SW480 (cell line): ENCODE measurements at regions not wholly inside any gene's neighbourhood (a gene's known extent, or its start where the extent isn't known, plus 50 kb on each side); places are given as distances from the start of the nearest gene placed in this dataset.
A peak's percentile ranks its signal among the peaks of the same experiment; 100 is the strongest.

Experiments
- DNase-seq: peaks from one replicate; pipeline ENCODE4 v3.0.0-alpha.2; 2016; ENCODE audit warnings: low spot score

DNA sequence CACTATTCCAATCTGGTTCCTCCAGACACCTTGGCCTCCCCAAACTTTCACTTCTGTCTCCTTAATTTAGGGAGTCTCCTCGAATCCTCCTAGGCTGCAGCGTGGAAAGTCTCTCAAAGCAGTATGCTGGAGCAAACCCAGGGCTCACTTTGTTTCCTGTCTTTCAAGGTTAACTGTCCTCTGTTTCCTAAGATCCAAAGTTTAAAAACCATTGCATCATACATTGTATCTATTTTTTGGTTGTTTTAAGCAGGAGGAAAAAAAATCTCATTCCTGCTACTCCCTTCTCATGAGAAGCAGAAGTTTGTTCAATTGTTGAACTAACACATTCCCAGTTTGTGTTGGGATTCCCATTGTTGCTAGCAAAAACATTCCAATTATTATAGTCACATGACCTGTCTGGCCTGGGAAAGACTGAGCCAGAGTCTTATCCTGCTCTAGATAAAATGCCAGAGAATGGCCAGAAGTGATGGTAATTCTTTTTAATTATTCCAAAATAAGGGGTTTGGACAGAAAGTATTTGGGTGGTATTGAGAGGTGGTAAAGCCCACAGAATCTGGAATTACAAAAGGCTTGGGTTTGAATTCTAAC, 67.3 kb downstream of the HSPB8 start:
- no peak for DNase-seq

DNA sequence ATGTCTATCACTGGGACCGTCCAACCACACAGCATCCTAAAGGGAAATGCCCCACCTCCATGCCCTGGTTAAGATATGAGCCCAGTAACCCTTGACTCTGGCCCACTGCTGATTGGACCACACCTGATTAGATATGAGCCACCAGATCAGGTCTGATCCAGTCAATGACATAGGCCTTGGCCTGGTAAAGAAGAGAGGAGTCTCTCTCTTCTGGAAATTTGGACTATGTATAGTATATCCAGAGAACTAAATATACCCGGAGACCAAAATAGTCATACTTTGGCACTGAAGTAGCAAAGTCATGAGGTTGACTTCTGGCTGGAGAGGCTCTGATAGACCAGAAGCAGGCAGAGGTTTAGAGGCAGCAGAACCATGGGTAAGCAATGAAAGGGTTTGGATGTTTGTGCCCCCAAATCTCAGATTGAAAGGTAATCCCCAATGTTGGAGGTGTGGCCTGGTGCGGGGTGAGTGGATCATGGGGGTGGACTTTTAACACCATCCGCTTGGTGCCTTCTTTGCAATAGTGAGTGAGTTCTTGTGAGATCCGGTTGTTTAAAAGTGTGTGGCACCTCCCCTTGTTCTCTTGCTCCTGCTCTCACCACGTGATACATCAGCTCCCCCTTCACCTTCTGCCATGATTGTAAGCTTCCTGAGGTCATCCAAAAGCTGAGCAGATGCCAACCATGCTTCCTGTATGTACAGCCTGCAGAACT, 68.4 kb downstream of the HSPB8 start:
- DNase-seq: no peak

DNA sequence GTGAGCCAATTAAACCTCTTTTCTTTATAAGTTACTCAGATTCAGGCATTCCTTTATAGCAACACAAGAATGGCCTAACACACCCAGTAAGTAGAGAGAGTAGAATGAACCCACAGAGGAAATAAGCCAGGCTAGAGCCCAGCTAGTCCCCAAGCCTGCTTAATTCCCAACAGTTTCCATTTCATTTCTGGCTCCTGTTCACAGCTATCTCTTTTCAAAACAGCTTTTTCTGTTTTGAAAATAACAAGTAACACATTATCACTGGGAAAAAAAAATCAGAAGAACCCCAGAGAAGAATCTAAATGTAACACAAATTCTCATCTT, 69.0 kb downstream of the HSPB8 start:
- no peak for DNase-seq

DNA sequence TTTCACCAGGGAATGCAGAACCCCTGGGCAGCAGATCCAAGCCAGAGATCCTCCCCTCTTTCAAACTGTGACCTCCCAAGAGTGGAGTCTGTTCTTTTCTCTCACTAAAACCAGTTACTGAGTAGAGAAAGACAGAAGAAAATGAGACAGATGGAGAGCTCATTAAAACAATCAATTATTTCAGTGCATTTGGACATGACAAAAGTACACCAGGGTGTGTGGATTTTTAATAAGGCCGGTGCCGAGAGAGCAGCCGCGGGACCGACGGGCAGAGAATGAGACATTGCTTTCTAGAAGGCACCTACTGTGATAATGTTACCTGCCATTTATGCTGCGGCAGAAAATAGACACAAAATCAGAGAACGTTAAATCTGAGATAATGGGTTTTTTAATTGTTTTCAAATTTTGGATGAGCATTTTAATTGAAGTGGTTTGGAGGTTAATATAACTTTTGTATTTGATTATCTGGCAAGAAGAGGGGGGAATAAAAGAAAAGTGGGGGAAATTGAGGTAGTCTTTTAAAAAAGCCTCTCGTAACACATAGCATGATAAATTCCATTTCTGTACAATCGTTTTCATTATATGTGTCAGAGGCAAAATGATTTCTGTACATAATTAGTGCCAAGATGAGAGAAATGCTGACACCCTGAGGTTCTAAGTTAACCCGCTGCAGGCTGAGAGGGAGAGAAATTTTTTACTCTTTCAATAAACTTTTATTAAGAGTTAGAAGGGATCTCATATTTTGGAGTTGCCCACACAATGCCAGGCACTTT, 70.8 kb downstream of the HSPB8 start:
- no peak for DNase-seq

GRCh38 chr12:119255314-119255713, 76.6 kb downstream of the HSPB8 start:
- DNase-seq: no peak

DNA sequence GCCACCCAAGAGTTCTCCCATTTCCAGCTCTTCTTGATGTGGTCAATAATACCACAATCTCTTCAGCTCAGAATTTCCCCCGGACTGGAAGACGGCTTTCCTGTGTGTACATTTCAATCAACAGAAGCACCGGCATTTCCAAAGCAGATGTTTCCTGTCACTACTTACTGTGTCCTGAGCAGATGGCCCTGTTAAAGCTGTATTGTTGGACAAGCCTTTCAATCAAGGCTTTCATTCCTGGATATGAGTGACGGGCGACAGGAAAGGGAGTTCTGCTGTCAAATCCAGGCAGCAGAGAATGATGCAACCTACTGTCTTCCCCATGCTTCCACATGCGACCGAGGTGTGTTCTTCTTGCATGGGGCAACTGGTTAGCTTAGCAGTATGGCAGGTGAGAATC, 76.4 kb upstream of the CCDC60 start:
- DNase-seq: peak; percentile 31

DNA sequence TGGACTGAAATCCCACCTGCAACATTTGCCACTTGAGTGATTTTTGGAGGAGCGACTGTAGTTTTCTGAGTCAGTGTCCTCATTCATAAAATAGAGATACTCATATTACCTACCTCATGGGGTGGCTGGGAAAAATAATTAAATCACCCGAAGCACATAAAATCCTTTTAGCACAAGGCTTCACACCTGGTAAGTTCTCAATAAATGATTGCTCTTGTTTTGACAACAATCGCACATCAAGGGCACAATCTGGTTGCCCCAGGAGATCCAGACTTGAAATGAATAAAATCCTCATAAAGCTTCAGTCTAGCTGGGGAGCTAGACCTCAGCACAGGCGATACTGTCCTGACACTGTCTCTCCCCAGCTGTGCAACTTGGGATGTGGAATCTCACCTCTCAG, 76.0 kb upstream of the CCDC60 start:
- DNase-seq: no peak

DNA sequence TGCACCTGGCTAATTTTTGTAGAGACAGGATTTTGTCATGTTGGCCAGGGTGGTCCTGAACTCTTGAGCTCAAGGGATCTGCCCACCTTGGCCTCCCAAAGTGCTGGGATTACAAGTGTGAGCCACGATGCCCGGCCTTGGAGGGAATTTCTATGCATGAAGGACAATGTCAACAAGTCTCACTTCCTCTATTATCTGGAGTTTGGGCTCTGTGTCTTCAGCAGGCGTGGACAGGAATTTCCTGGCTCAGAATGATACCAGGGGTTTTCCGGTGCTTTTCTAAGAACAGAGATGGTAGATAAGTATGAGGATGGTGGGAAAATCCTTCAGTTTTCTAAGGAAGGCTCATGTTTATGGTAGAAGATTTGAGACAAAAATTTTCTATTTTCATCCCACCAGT, 75.0 kb upstream of the CCDC60 start:
- no peak for DNase-seq

DNA sequence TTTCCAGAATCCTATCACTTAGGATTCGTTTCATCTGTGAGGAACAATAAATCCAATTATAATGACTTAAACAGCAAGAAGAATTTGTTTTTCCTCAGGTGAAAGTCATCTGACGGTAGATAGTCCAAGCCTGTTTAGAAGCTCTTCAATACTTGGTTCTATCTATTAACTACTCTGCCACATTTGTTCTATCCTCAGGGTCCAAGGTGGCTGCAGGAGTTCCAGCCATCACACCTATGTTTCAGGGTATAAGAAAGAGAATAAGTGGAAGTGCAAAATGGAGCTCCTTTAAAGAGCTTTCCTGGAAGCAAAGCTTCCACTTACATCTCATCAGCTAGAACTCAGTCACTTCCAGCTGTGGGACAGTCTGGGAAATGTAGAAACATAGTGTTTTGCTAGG, 72.1 kb upstream of the CCDC60 start:
- DNase-seq: no peak

DNA sequence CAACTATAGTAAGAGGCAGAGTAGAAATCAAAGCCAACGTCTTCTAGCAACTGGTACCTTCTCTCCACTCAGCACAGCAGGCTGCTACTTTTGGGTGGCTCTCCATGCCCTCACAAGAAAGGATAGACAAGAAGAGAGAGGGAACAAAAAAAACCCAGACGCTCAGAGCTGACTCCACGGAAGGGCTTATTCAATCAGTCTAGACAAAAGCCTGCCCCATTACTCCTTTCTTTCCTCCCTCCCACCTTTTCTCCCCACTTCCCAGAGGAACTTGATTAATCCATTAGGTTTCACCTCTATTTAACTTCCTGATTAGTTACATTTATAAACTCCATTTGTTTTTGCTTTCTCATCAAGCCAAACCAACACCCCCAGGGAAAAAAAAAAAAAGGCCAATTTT, 71.1 kb upstream of the CCDC60 start:
- no peak for DNase-seq

- DNase-seq: no peak
Measured at GRCh38 chr12:119266963-119267362, 67.6 kb upstream of the CCDC60 start.

GRCh38 chr12:119274636-119275065, 59.9 kb upstream of the CCDC60 start:
- DNase-seq: no peak

GRCh38 chr12:119283310-119283709, 51.2 kb upstream of the CCDC60 start:
- DNase-seq: no peak
